H1 (cell line): ENCODE measurements at regions not wholly inside any gene's neighbourhood (a gene's known extent, or its start where the extent isn't known, plus 50 kb on each side); places are given as distances from the start of the nearest gene placed in this dataset.

Experiments
- CTCF ChIA-PET: fragments of 300-600 bp; sonication (Branson Sonifier 250); formaldehyde crosslinking; loops from one replicate; lab custom pipeline; 2021; ENCODE audit not compliant: partially characterized antibody; lab: Charles Lee
- POLR2A ChIA-PET: fragments of 300-600 bp; sonication (Branson Sonifier 250); formaldehyde crosslinking; loops from one replicate; lab custom pipeline; 2021; ENCODE audit warnings: inconsistent platforms; ENCODE audit not compliant: partially characterized antibody; lab: Charles Lee
- DNase-seq, 2 experiments: peaks; one replicate each; pipeline versions ENCODE4 v3.0.0 to v3.0.0-alpha.2; 2010 to 2022; ENCODE audit warnings: low spot score in 2 of 2, low read depth in 1 of 2, mixed read lengths in 1 of 2
- FAIRE-seq: peaks from 2 replicates; lab custom pipeline; 2011; peaks lifted over from hg19 to GRCh38; lab: Jason Lieb, UNC
- H2AFZ ChIP-seq: 2 replicates; pipeline ENCODE4 v1.8.1; 2012; ENCODE audit warnings: low read length, inconsistent platforms
- H2AK5ac ChIP-seq: 2 replicates; pipeline ENCODE4 v1.6.1; 2013; ENCODE audit warnings: low read depth, low read length
- H2BK120ac ChIP-seq: replicated peaks from 2 replicates; pipeline ENCODE3; 2013; ENCODE audit warnings: low read depth, low read length, inconsistent platforms
- H2BK12ac ChIP-seq: 2 replicates; pipeline ENCODE4 v1.6.1; 2013; ENCODE audit warnings: low read depth, low read length
- H2BK15ac ChIP-seq: 2 replicates; pipeline ENCODE4 v1.6.1; 2013; ENCODE audit warnings: low read length
- H2BK20ac ChIP-seq: 2 replicates; pipeline ENCODE4 v1.6.1; 2013; ENCODE audit warnings: low read length
- H2BK5ac ChIP-seq: 2 replicates; pipeline ENCODE4 v1.6.1; 2013; ENCODE audit warnings: low read depth, low read length
- H3K14ac ChIP-seq: 2 replicates; pipeline ENCODE4 v1.6.1; 2013; ENCODE audit warnings: inconsistent platforms; ENCODE audit not compliant: insufficient read length
- H3K18ac ChIP-seq: 2 replicates; pipeline ENCODE4 v1.6.1; 2013; ENCODE audit warnings: low read length; ENCODE audit errors: extremely low read depth
- H3K23ac ChIP-seq: 2 replicates; pipeline ENCODE4 v1.6.1; 2013; ENCODE audit warnings: inconsistent platforms; ENCODE audit not compliant: insufficient read length
- H3K23me2 ChIP-seq: 2 replicates; pipeline ENCODE4 v1.6.1; 2013; ENCODE audit warnings: low read depth, low read length
- H3K27ac ChIP-seq: 2 replicates; pipeline ENCODE4 v1.6.1; 2011; ENCODE audit warnings: low read depth, low read length, inconsistent platforms
- H3K27me3 ChIP-seq, 4 experiments: replicated peaks in 1 of 4; 1 replicate in 1 of 4; 2 replicates in 3 of 4; pipeline versions ENCODE4 v1.6.1 to v1.8.1; 2011 to 2013; ENCODE audit warnings: low read length in 3 of 4, mild to moderate bottlenecking in 3 of 4, inconsistent platforms in 2 of 4, mixed read lengths in 2 of 4, moderate library complexity in 1 of 4; ENCODE audit not compliant: control insufficient read depth in 3 of 4, insufficient read depth in 3 of 4; ENCODE audit errors: extremely low read depth in 1 of 4
- H3K36me3 ChIP-seq, 4 experiments: 2 replicates each; pipeline versions ENCODE4 v1.6.1 to v1.8.1; 2011 to 2013; ENCODE audit warnings: mild to moderate bottlenecking in 4 of 4, low read length in 3 of 4, moderate library complexity in 2 of 4, control low read depth in 1 of 4, inconsistent platforms in 1 of 4; ENCODE audit not compliant: insufficient read depth in 4 of 4, control insufficient read depth in 2 of 4
- H3K4ac ChIP-seq: replicated peaks from 2 replicates; pipeline ENCODE3; 2013; ENCODE audit warnings: low read length, low read depth, mixed read lengths, inconsistent platforms; ENCODE audit not compliant: insufficient read length
- H3K4me1 ChIP-seq, 4 experiments: replicated peaks in 1 of 4; 1 replicate in 1 of 4; 2 replicates in 3 of 4; pipeline versions ENCODE4 v1.6.1 to v1.8.1; 2011 to 2013; ENCODE audit warnings: low read length in 3 of 4, inconsistent platforms in 2 of 4, mixed read lengths in 1 of 4; ENCODE audit not compliant: insufficient read depth in 4 of 4, control insufficient read depth in 3 of 4
- H3K4me2 ChIP-seq, 2 experiments: 2 replicates each; pipeline versions ENCODE4 v1.6.1 to v1.8.1; 2011 to 2013; ENCODE audit warnings: low read depth in 2 of 2, low read length in 2 of 2, control low read depth in 1 of 2, inconsistent platforms in 1 of 2, mild to moderate bottlenecking in 1 of 2; ENCODE audit not compliant: insufficient read depth in 1 of 2
- H3K4me3 ChIP-seq, 4 experiments: fragments of 200-600, 300-600 bp in 1 of 4; sonication (generic), shearing (Covaris generic), sonication (Bioruptor Twin) in 1 of 4; 2 replicates each; pipeline versions ENCODE4 v1.5.1 to v1.8.1; 2011 to 2016; ENCODE audit warnings: low read length in 4 of 4, low read depth in 3 of 4, control low read depth in 2 of 4, inconsistent platforms in 2 of 4, mild to moderate bottlenecking in 2 of 4, mixed read lengths in 1 of 4, moderate library complexity in 1 of 4; ENCODE audit not compliant: insufficient read depth in 2 of 4; ENCODE audit errors: extremely low read depth in 1 of 4
- H3K56ac ChIP-seq: replicated peaks from 2 replicates; pipeline ENCODE3; 2013; ENCODE audit warnings: low read depth, mild to moderate bottlenecking, mixed read lengths, low read length, inconsistent platforms; ENCODE audit not compliant: insufficient read length
- H3K79me1 ChIP-seq: 2 replicates; pipeline ENCODE4 v1.6.1; 2013; ENCODE audit warnings: low read depth, low read length, control low read depth
- H3K79me2 ChIP-seq, 2 experiments: 2 replicates each; pipeline versions ENCODE4 v1.6.1 to v1.8.1; 2012 to 2013; ENCODE audit warnings: low read length in 2 of 2, mild to moderate bottlenecking in 2 of 2, inconsistent platforms in 1 of 2; ENCODE audit not compliant: insufficient read depth in 2 of 2, control insufficient read depth in 1 of 2
- H3K9ac ChIP-seq, 4 experiments: replicated peaks in 1 of 4; 1 replicate in 1 of 4; 2 replicates in 3 of 4; pipeline versions ENCODE4 v1.6.1 to v1.8.1; 2011 to 2013; ENCODE audit warnings: low read depth in 3 of 4, low read length in 3 of 4, control low read depth in 2 of 4, mild to moderate bottlenecking in 2 of 4, moderate library complexity in 2 of 4, inconsistent platforms in 1 of 4; ENCODE audit errors: extremely low read depth in 1 of 4
- H3K9me3 ChIP-seq, 2 experiments: 2 replicates each; pipeline versions ENCODE4 v1.6.1 to v1.8.1; 2012 to 2013; ENCODE audit warnings: mild to moderate bottlenecking in 2 of 2, moderate library complexity in 2 of 2, control low read depth in 1 of 2, inconsistent platforms in 1 of 2, low read depth in 1 of 2, low read length in 1 of 2, mixed read lengths in 1 of 2; ENCODE audit not compliant: insufficient read depth in 2 of 2
- H4K20me1 ChIP-seq, 2 experiments: replicated peaks in 1 of 2; 2 replicates each; pipeline versions ENCODE3 to v1.8.1; 2011 to 2013; ENCODE audit warnings: inconsistent platforms in 2 of 2, low read length in 2 of 2, mild to moderate bottlenecking in 1 of 2; ENCODE audit not compliant: insufficient read depth in 2 of 2, control insufficient read depth in 1 of 2
- H4K5ac ChIP-seq: 2 replicates; pipeline ENCODE4 v1.6.1; 2013; ENCODE audit warnings: low read length, low read depth, mixed read lengths, inconsistent platforms; ENCODE audit not compliant: insufficient read length
- H4K8ac ChIP-seq: 2 replicates; pipeline ENCODE4 v1.8.0; 2013; ENCODE audit warnings: mild to moderate bottlenecking, moderate library complexity, low read length, inconsistent platforms; ENCODE audit not compliant: insufficient read depth; ENCODE audit errors: extremely low read depth
- H4K91ac ChIP-seq: replicated peaks from 2 replicates; pipeline ENCODE3; 2013; ENCODE audit warnings: low read length, mixed read lengths, inconsistent platforms; ENCODE audit not compliant: insufficient read length
- CTBP2 ChIP-seq: IDR thresholded peaks from 2 replicates; pipeline ENCODE4 v1.7.0; 2011; ENCODE audit warnings: borderline replicate concordance, mild to moderate bottlenecking, moderate library complexity, mixed read lengths, low read length; ENCODE audit not compliant: insufficient read depth, insufficient read length
- HDAC6 ChIP-seq: IDR thresholded peaks from one replicate; pipeline ENCODE4 v1.7.1; 2012; ENCODE audit warnings: low read depth, mild to moderate bottlenecking, inconsistent platforms, low read length, moderate library complexity
- WGBS, 2 experiments: shearing (Covaris generic) in 1 of 2; methylation state at CpG; one replicate each; pipeline versions ENCODE4 v1.1.6 to v1.1.7; 2013 to 2015; ENCODE audit warnings: low lambda C conversion rate in 2 of 2, mixed read lengths in 2 of 2, inconsistent platforms in 1 of 2, low coverage in 1 of 2, missing lambda C conversion rate in 1 of 2; ENCODE audit not compliant: insufficient replicate concordance in 2 of 2, insufficient coverage in 1 of 2, insufficient read length in 1 of 2; ENCODE audit errors: extremely low coverage in 1 of 2, missing lambda C conversion rate in 1 of 2; 5-methylcytosine and 5-hydroxymethylcytosine counted together

DNA sequence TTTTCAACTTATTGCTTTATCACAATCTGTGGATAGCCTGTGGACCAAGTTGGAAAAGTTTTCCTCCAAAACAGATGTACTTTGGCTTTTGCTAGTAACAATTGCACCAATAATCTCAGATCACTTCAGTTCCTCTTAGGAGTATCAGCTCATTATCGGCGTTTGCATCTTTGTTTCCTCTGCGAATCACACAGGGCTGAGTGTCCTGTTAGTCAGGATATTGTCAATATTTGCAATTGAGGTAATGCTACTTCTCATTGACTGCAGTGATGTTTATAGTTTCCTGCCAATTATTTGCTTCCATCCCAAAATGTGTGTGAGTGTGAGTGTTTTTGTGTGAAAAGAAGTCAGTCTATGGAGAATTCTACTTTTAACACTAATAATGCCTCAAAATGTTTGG is 545.0 kb downstream of the SI start:
- Histone ChIP-seq H4K91ac (no peak overlapping the region), H2BK120ac (no peak overlapping the region), H4K8ac (no peak overlapping the region), H3K36me3 (no peaks in the 10 kb centered on the region), H3K4me3 (no peak overlapping the region), H3K79me1 (no peaks in the 10 kb centered on the region), H2BK20ac (no peak overlapping the region), H3K79me2 (no peaks in the 10 kb centered on the region), H2AK5ac (no peak overlapping the region), H3K9me3 (no peaks in the 10 kb centered on the region), H3K27ac (no peak overlapping the region), H3K23me2 (no peaks in the 10 kb centered on the region), H2BK15ac (no peak overlapping the region), H3K14ac (no peak overlapping the region), H4K5ac (no peak overlapping the region), H3K4me1 (no peaks in the 10 kb centered on the region), H3K18ac (no peak overlapping the region), H3K4me2 (no peak overlapping the region), H4K20me1 (no peaks in the 10 kb centered on the region), H3K9ac (no peak overlapping the region), H2AFZ (no peak overlapping the region), H3K56ac (no peak overlapping the region), H3K27me3 (no peaks in the 10 kb centered on the region), H2BK5ac (no peak overlapping the region), H3K4ac (no peak overlapping the region), H3K23ac (no peak overlapping the region), H2BK12ac (no peak overlapping the region)
- POLR2A ChIA-PET, result no interaction called here
- DNase-seq (no peak), FAIRE-seq (no peak)
- 92% methylated on average over 3 of the region's 3 CpGs; no CpG with 5 or more reads in 1 of the 2 experiments for WGBS, 2 experiments
- TF ChIP-seq HDAC6 (no peak), CTBP2 (no peak)
- CTCF ChIA-PET, result no interaction called here
